ENCODE measurements at regions not wholly inside any gene's neighbourhood (a gene's known extent, or its start where the extent isn't known, plus 50 kb on each side); places are given as distances from the start of the nearest gene placed in this dataset.

DNA sequence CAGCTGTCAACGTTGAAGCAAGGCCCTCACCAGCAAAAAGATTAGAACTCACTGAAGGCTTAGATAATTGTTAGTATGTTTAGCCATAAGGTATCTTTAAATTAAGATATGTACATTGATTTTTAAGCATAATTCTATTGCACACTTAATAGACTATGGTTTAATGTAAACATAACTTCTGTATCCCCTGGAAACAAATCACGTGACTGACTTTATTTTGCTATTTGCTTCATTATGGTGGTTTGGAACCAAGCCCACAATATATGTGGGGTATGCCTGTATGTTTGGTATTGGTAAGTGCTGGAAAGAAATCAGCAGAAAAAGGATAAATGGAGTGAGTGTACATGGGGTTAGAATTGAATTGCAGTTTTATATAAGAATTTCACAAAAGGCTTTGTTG, 111.9 kb downstream of the NMUR2 start:
- no peak for DNase-seq (ENCODE audit: extremely low read depth, low read depth)
- TF ChIP-seq CTCF (IDR thresholded peaks at IDR 0.05; ENCODE audit: low read depth, low read length) = no peak

DNA sequence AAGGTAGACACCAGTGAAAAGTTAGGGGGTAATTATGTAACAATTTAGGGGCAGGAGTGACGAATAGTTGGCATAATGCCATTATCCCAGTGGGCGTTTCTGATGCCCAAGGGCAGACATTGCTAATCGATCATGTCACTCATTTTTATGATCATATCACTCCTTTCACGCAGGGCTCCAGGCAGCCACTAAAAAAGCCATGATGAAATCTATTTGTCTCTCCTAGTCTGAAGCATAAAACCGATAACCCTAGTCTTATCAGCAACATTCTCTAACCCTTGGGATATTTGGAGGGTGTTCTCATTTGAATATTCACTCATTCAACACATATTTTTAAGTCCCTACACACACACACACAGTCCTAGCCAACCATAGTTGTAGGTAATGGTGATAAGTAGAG, 114.9 kb downstream of the NMUR2 start:
- DNase-seq (ENCODE audit: extremely low read depth, low read depth) = no peak
- no peak for TF ChIP-seq CTCF (IDR thresholded peaks at IDR 0.05; ENCODE audit: low read depth, low read length)

- DNase-seq (ENCODE audit: extremely low read depth, low read depth) = no peak
- TF ChIP-seq CTCF (IDR thresholded peaks at IDR 0.05; ENCODE audit: low read depth, low read length) = no peak
Observed at GRCh38 chr5:152288917-152289595, 116.0 kb downstream of the NMUR2 start.

GRCh38 chr5:152288499-152288898, 116.6 kb downstream of the NMUR2 start:
- DNase-seq (ENCODE audit: extremely low read depth, low read depth) = no peak
- TF ChIP-seq CTCF (IDR thresholded peaks at IDR 0.05; ENCODE audit: low read depth, low read length) = no peak

DNA sequence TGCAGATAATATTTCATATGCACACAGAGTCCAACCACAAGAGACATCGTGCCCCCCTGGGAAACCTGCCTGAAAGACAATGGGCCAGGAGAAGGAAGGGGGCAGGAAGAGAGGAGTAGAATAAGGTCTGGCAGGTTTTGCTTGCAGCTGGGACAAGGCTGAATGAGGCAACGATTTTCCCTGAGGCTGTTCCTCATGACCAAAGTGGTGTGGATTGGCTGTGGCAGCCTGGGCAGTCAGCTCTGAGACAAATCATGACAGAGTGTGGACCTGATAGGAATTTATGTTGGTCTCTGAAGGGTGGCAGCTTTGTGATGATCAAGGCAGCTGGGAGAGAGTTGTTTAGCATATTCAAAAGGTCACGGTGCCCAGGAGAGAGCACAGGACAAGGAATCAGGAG, 119.3 kb downstream of the NMUR2 start:
- no peak for TF ChIP-seq CTCF (IDR thresholded peaks at IDR 0.05; ENCODE audit: low read depth, low read length)

DNA sequence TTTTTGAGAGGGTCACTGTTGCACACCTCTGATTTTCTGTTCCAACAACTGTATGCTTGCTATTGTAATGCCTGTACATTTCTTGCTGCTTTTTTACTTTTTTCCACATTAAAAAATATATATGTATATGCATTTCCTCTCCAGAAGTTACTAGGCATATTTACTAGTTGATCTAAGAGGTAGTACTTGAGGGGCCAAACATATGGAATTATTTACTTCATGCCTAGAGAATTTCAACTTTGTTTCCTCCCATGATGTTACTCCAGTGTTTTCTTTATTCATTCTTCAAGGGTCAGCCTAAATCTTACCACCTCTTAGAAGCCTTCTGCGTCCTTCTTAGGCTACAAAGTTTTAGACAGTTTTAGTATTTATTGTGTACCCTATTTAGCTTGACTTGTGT, 122.7 kb downstream of the NMUR2 start:
- no peak for DNase-seq (ENCODE audit: extremely low read depth, low read depth)
- no peak for TF ChIP-seq CTCF (IDR thresholded peaks at IDR 0.05; ENCODE audit: low read depth, low read length)

More for the DNA sequence above, 119.3 kb downstream of the NMUR2 start:
- DNase-seq (ENCODE audit: extremely low read depth, low read depth) = no peak

DNA sequence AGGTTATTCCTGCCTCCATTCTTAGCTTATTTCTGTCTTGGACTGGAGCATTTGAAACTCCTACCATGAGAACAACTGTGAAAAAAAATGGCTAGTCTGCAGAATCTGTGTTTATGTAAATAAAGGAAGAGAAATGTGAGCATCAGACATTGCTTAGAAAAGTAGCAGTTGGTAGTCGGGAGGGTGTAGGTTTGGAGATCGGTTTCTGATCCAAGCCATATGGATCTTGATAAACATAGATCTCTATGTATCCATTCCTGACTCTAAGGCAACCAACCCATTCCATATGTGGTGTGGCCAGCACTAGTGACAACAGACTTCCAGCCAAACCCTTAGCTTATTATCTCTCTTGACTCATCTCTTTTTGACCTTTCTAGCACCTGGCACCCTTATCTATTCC, 127.1 kb downstream of the NMUR2 start:
- TF ChIP-seq CTCF (IDR thresholded peaks at IDR 0.05; ENCODE audit: low read depth, low read length) = no peak

More for the DNA sequence above, 127.1 kb downstream of the NMUR2 start:
- DNase-seq (ENCODE audit: extremely low read depth, low read depth) = no peak

All from AG09319 (cell line).